Keratinocyte (primary cell): ENCODE measurements at regions not wholly inside any gene's neighbourhood (a gene's known extent, or its start where the extent isn't known, plus 50 kb on each side); places are given as distances from the start of the nearest gene placed in this dataset.

Experiments used
- DNase-seq: peaks from one replicate; pipeline ENCODE4 v3.0.0-alpha.2; 2011; ENCODE audit warnings: low read depth, missing footprints, low spot score
- FAIRE-seq: peaks from 2 replicates; lab custom pipeline; 2011; peaks lifted over from hg19 to GRCh38; lab: Jason Lieb, UNC
- H2AFZ ChIP-seq: 2 replicates; pipeline ENCODE4 v1.6.0; 2012; ENCODE audit warnings: low read length, control low read depth, inconsistent platforms; ENCODE audit not compliant: control insufficient read depth
- H3K27ac ChIP-seq: 2 replicates; pipeline ENCODE4 v1.5.1; 2011; ENCODE audit warnings: low read length; ENCODE audit not compliant: control insufficient read depth, insufficient read depth
- H3K27me3 ChIP-seq: 3 replicates; pipeline ENCODE4 v1.6.0; 2011; ENCODE audit warnings: low read length; ENCODE audit not compliant: control insufficient read depth, insufficient read depth; ENCODE audit errors: extremely low read depth
- H3K36me3 ChIP-seq, 2 experiments: 2 replicates in 1 of 2; 3 replicates in 1 of 2; pipeline ENCODE4 v1.5.1; 2011; ENCODE audit warnings: low read length in 2 of 2, mild to moderate bottlenecking in 1 of 2; ENCODE audit not compliant: control insufficient read depth in 2 of 2, insufficient read depth in 2 of 2; ENCODE audit errors: extremely low read depth in 1 of 2
- H3K4me1 ChIP-seq: 3 replicates; pipeline ENCODE4 v1.5.1; 2011; ENCODE audit warnings: low read length; ENCODE audit not compliant: control insufficient read depth, insufficient read depth; ENCODE audit errors: extremely low read depth
- H3K4me2 ChIP-seq: 3 replicates; pipeline ENCODE4 v1.6.0; 2011; ENCODE audit warnings: low read depth, low read length; ENCODE audit not compliant: control insufficient read depth, insufficient read depth; ENCODE audit errors: extremely low read depth
- H3K4me3 ChIP-seq, 3 experiments: fragments of 200-600 bp in 1 of 3; sonication (generic) in 1 of 3; 2 replicates in 2 of 3; 3 replicates in 1 of 3; pipeline ENCODE4 v1.5.1; 2011 to 2016; ENCODE audit warnings: low read length in 3 of 3, mild to moderate bottlenecking in 3 of 3, control low read depth in 2 of 3, inconsistent platforms in 1 of 3, low read depth in 1 of 3, mixed read lengths in 1 of 3, mixed run types in 1 of 3, moderate library complexity in 1 of 3; ENCODE audit not compliant: control insufficient read depth in 2 of 3, insufficient read depth in 2 of 3; ENCODE audit errors: extremely low read depth in 1 of 3
- H3K79me2 ChIP-seq: 2 replicates; pipeline ENCODE4 v1.6.0; 2012; ENCODE audit warnings: low read length; ENCODE audit not compliant: control insufficient read depth, insufficient read depth
- H3K9ac ChIP-seq: 3 replicates; pipeline ENCODE4 v1.6.0; 2011; ENCODE audit warnings: low read length; ENCODE audit not compliant: control insufficient read depth, insufficient read depth; ENCODE audit errors: extremely low read depth
- H3K9me1 ChIP-seq: 3 replicates; pipeline ENCODE4 v1.6.0; 2011; ENCODE audit warnings: low read length; ENCODE audit not compliant: control insufficient read depth, insufficient read depth; ENCODE audit errors: extremely low read depth
- H3K9me3 ChIP-seq: 2 replicates; pipeline ENCODE4 v1.5.1; 2012; ENCODE audit warnings: low read depth, low read length; ENCODE audit not compliant: control insufficient read depth
- H4K20me1 ChIP-seq: 3 replicates; pipeline ENCODE4 v1.6.0; 2011; ENCODE audit warnings: low read length; ENCODE audit not compliant: control insufficient read depth, insufficient read depth; ENCODE audit errors: extremely low read depth
- EZH2 ChIP-seq: IDR thresholded peaks from one replicate; pipeline ENCODE4 v1.6.1; 2012; ENCODE audit warnings: inconsistent platforms, mild to moderate bottlenecking, low read length, moderate library complexity
- dilution Hi-C: fragments of 300-500 bp; cut with MboI; formaldehyde crosslinking; loops from one replicate; pipeline ENCODE4 v1.7.0; 2020; ENCODE audit warnings: low sequenced_read_pairs; ENCODE audit not compliant: extremely low pct_ligation_motif_present
- TF ChIP-seq, protein P1 (sequence below), 3 experiments: IDR thresholded peaks in 1 of 3; conservative IDR thresholded peaks in 1 of 3; optimal IDR thresholded peaks in 1 of 3; 2 replicates in 2 of 3; 3 replicates in 1 of 3; pipeline versions ENCODE3 to v1.5.1; 2011; ENCODE audit warnings: low read length in 3 of 3, mild to moderate bottlenecking in 3 of 3, moderate library complexity in 2 of 3, control low read depth in 1 of 3, inconsistent platforms in 1 of 3; ENCODE audit not compliant: insufficient read depth in 2 of 3; ENCODE audit errors: extremely low read depth in 1 of 3

DNA sequence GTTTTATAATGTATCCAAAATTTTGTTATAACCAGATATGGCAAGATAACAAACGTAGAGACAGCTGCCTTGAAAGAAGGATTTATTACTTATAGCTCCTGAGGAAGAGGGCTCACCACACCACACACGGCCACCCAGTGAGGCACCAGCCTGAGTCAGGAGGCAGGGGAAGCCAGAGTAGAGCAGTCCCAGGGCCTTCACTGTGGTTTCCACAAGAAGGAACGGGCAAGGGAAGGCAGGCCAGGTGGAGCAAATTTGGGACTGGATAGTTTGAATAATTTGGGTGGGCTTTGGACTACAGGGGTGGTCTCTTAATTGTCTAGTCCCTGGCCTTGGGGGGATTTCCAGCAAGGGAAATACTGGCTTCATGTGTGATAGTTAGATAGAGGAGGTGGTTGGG is 72.5 kb downstream of the RRAGC start:
- FAIRE-seq, result no peak
- Histone ChIP-seq H3K4me3 (no peak overlapping the region), H3K4me2 (no peak overlapping the region), H3K27ac (no peak overlapping the region), H3K9ac (no peak overlapping the region), H3K9me1 (no peaks in the 10 kb centered on the region), H2AFZ (no peak overlapping the region), H3K9me3 (no peaks in the 10 kb centered on the region), H3K4me1 (no peaks in the 10 kb centered on the region), H3K27me3 (peaks cover 30% of the 10 kb centered on the region), H4K20me1 (no peaks in the 10 kb centered on the region), H3K36me3 (no peaks in the 10 kb centered on the region), H3K79me2 (no peaks in the 10 kb centered on the region)
- TF ChIP-seq EZH2, result no peak
- TF ChIP-seq, protein P1, sequence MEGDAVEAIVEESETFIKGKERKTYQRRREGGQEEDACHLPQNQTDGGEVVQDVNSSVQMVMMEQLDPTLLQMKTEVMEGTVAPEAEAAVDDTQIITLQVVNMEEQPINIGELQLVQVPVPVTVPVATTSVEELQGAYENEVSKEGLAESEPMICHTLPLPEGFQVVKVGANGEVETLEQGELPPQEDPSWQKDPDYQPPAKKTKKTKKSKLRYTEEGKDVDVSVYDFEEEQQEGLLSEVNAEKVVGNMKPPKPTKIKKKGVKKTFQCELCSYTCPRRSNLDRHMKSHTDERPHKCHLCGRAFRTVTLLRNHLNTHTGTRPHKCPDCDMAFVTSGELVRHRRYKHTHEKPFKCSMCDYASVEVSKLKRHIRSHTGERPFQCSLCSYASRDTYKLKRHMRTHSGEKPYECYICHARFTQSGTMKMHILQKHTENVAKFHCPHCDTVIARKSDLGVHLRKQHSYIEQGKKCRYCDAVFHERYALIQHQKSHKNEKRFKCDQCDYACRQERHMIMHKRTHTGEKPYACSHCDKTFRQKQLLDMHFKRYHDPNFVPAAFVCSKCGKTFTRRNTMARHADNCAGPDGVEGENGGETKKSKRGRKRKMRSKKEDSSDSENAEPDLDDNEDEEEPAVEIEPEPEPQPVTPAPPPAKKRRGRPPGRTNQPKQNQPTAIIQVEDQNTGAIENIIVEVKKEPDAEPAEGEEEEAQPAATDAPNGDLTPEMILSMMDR (optimal IDR thresholded peaks at IDR 0.05 in 1 of 3, IDR thresholded peaks at IDR 0.05 in 1 of 3, conservative IDR thresholded peaks at IDR 0.05 in 1 of 3; ENCODE audit: extremely low read depth in 1 of 3, insufficient read depth in 2 of 3, low read length in 3 of 3), result no peak
- DNase-seq, result no peak
- dilution Hi-C loops, result no loop called here

DNA sequence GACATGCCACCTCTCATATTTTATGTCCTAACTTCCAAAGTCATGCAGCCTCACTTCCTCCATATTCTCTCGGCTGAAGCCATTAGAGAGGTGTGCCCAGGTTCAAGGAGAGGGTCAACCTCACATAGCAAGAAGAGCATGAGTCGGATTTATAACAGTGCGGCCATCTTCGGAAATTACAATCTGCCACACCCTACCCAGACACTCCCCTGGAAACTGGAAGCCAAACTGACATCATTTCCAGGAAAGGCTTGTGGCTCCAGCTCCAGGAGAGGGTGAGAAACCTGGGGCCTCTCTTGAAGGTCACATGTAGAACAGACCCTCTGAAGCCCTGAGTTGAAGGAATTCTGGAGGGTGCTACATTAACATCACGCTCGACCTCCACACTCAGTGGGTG is 73.5 kb downstream of the RRAGC start:
- Histone ChIP-seq H3K27ac (no peak overlapping the region), H2AFZ (no peak overlapping the region), H3K36me3 (no peaks in the 10 kb centered on the region), H3K9me3 (no peaks in the 10 kb centered on the region), H4K20me1 (no peaks in the 10 kb centered on the region), H3K4me3 (no peak overlapping the region), H3K79me2 (no peaks in the 10 kb centered on the region), H3K4me1 (no peaks in the 10 kb centered on the region), H3K9ac (no peak overlapping the region), H3K4me2 (no peak overlapping the region), H3K27me3 (peaks cover 33% of the 10 kb centered on the region), H3K9me1 (no peaks in the 10 kb centered on the region)
- dilution Hi-C loops, result no loop called here
- DNase-seq, result no peak
- TF ChIP-seq EZH2, result no peak
- TF ChIP-seq, protein P1 (optimal IDR thresholded peaks at IDR 0.05 in 1 of 3, IDR thresholded peaks at IDR 0.05 in 1 of 3, conservative IDR thresholded peaks at IDR 0.05 in 1 of 3; ENCODE audit: extremely low read depth in 1 of 3, insufficient read depth in 2 of 3, low read length in 3 of 3), result no peak
- FAIRE-seq, result no peak
